ENCODE measurements at regions not wholly inside any gene's neighbourhood (a gene's known extent, or its start where the extent isn't known, plus 50 kb on each side); places are given as distances from the start of the nearest gene placed in this dataset.

DNA sequence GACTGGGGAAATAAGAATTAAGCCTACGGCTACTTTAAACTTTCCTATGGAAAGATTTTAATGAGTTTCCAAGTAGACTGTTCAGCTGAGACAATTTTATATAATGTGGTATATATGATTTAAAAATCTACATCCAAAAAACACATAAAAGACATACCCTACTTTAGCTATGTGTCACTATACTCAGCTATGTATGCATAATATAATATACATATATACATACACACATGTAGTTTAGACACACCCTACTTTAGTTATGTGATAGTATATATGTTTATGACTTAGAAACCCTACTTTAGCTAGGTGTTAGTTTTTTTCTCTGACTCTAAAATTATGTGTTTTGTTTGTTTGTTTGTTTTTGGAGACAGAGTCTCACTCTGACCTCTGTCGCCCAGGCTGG lies 100.5 kb upstream of the DAB2 start:
- H3K36me3 ChIP-seq (ENCODE audit: control insufficient read depth, insufficient read depth, low read length), result no peaks in the 10 kb centered on the region
- no peak overlapping the region for H3K27ac ChIP-seq
- no peaks in the 10 kb centered on the region for H3K9me3 ChIP-seq (ENCODE audit: control insufficient read depth, low read length)
- H3K4me2 ChIP-seq (ENCODE audit: low read length), result no peak overlapping the region
- TF ChIP-seq CTCF (IDR thresholded peaks at IDR 0.05), result no peak
- no peak overlapping the region for H2AFZ ChIP-seq
- H3K79me2 ChIP-seq, result no peaks in the 10 kb centered on the region
- H3K9ac ChIP-seq, result no peak overlapping the region
- no peak overlapping the region for H3K4me3 ChIP-seq (ENCODE audit: low read depth, low read length)
- H3K27me3 ChIP-seq (ENCODE audit: control insufficient read depth, insufficient read depth, low read length), result no peaks in the 10 kb centered on the region
- H3K4me1 ChIP-seq, result no peaks in the 10 kb centered on the region

DNA sequence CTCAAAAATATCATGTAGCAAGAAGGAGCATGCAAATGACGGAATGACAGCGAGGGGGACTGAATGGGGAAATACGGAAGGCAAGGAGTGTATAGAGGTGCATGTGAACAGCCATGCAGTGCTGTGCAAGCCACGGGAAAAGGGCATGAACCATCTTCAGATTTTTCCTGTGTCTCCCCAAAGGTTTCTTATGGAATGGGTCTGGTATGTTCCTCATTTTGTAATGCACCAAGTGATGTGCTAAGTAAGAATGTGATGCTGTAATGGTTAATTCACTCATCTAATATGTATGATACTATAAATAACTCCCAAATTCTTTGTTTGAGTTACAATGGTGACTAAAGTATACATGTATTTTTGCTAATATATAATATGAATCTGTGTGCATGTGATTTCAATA lies 99.0 kb upstream of the DAB2 start:
- Histone ChIP-seq H3K4me2 (ENCODE audit: low read length) (no peak overlapping the region), H3K9ac (no peak overlapping the region), H3K27me3 (ENCODE audit: control insufficient read depth, insufficient read depth, low read length) (no peaks in the 10 kb centered on the region), H3K79me2 (no peaks in the 10 kb centered on the region), H3K4me3 (ENCODE audit: low read depth, low read length) (no peak overlapping the region), H3K27ac (no peak overlapping the region), H3K4me1 (no peaks in the 10 kb centered on the region), H2AFZ (no peak overlapping the region), H3K36me3 (ENCODE audit: control insufficient read depth, insufficient read depth, low read length) (no peaks in the 10 kb centered on the region), H3K9me3 (ENCODE audit: control insufficient read depth, low read length) (no peaks in the 10 kb centered on the region)
- TF ChIP-seq CTCF (IDR thresholded peaks at IDR 0.05), result no peak

DNA sequence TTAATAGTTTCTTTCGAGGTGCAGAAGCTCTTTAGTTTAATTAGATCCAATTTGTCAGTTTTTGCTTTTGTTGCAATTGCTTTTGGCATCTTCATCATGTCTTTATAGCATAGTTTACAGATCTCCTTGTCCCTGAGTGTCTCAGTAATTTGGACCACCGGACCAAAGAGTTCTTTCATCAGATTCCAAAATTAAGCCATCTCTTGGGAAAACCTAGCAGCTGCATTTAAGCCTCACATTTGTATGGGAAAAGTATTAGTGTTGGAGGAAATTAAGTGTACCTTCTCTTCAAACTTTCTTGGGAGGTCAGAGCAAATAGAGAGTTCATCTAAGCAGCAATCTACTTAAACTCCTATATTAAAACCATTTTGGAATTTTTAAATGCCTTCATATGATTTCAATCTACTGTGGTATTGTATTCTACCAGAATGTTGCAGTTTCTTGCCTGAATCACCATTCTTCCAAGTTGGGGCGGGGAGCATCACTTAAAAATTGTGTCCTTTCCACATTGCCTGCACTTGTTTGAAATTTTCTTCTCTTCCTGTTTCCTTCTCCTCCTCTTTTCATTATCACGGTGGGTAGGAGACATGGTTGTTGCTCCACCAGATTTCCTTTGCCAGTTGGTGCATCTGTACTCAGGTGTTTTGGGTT lies 97.3 kb upstream of the DAB2 start:
- no peak overlapping the region for H3K4me3 ChIP-seq (ENCODE audit: low read depth, low read length)
- TF ChIP-seq CTCF (IDR thresholded peaks at IDR 0.05), result no peak
- H3K9ac ChIP-seq, result no peak overlapping the region
- H2AFZ ChIP-seq, result no peak overlapping the region
- no peak overlapping the region for H3K4me2 ChIP-seq (ENCODE audit: low read length)
- H3K27me3 ChIP-seq (ENCODE audit: control insufficient read depth, insufficient read depth, low read length), result no peaks in the 10 kb centered on the region
- H3K4me1 ChIP-seq, result no peaks in the 10 kb centered on the region
- H3K9me3 ChIP-seq (ENCODE audit: control insufficient read depth, low read length), result no peaks in the 10 kb centered on the region
- H3K27ac ChIP-seq, result no peak overlapping the region
- no peaks in the 10 kb centered on the region for H3K79me2 ChIP-seq
- no peaks in the 10 kb centered on the region for H3K36me3 ChIP-seq (ENCODE audit: control insufficient read depth, insufficient read depth, low read length)

DNA sequence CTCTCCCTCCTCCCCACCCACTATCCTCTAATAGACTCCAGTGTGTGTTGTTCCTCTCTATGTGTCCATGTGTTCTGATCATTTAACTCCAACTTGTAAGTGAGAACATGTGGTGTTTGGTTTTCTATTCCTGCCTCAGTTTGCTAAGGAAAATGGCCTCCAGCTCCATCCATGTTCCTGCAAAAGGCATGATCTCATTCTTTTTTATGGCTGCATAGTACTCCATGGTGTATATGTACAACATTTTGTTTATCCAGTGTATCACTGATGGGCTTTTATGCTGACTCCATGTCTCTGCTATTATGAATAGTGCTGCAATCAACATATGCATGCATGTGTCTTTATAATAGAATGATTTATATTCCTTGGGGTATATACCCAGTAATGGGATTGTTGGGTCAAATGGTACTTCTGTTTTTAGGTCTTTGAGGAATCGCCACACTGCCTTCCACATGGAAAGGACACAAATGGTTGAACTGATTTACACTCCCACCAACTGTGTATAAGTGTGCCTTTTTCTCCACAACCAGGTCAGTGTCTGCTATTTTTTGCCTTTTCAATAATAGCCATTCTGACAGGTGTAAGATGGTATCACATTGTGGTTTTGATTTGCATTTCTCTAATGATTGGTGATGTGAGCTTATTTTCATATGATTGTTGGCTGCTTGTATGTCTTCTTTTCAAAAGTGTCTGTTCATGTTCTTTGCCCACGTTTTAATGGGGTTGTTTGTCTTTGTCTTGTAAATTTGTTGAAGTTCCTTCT lies 96.5 kb upstream of the DAB2 start:
- no peak overlapping the region for H3K27ac ChIP-seq
- H3K4me2 ChIP-seq (ENCODE audit: low read length), result no peak overlapping the region
- no peak overlapping the region for H3K9ac ChIP-seq
- H3K9me3 ChIP-seq (ENCODE audit: control insufficient read depth, low read length), result no peaks in the 10 kb centered on the region
- H2AFZ ChIP-seq, result no peak overlapping the region
- TF ChIP-seq CTCF (IDR thresholded peaks at IDR 0.05), result no peak
- no peaks in the 10 kb centered on the region for H3K79me2 ChIP-seq
- H3K27me3 ChIP-seq (ENCODE audit: control insufficient read depth, insufficient read depth, low read length), result no peaks in the 10 kb centered on the region
- no peaks in the 10 kb centered on the region for H3K36me3 ChIP-seq (ENCODE audit: control insufficient read depth, insufficient read depth, low read length)
- no peak overlapping the region for H3K4me3 ChIP-seq (ENCODE audit: low read depth, low read length)
- H3K4me1 ChIP-seq, result no peaks in the 10 kb centered on the region

GRCh38 chr5:39520232-39520572 lies 95.4 kb upstream of the DAB2 start:
- H3K9me3 ChIP-seq (ENCODE audit: control insufficient read depth, low read length), result no peaks in the 10 kb centered on the region
- H3K9ac ChIP-seq, result no peak overlapping the region
- H3K36me3 ChIP-seq (ENCODE audit: control insufficient read depth, insufficient read depth, low read length), result no peaks in the 10 kb centered on the region
- no peak for TF ChIP-seq CTCF (IDR thresholded peaks at IDR 0.05)
- peak overlapping the region; percentile 31 for H3K27ac ChIP-seq
- peak overlapping the region; percentile 11 for H3K4me2 ChIP-seq (ENCODE audit: low read length)
- no peaks in the 10 kb centered on the region for H3K79me2 ChIP-seq
- no peak overlapping the region for H2AFZ ChIP-seq
- H3K4me1 ChIP-seq, result no peaks in the 10 kb centered on the region
- H3K4me3 ChIP-seq (ENCODE audit: low read depth, low read length), result no peak overlapping the region
- no peaks in the 10 kb centered on the region for H3K27me3 ChIP-seq (ENCODE audit: control insufficient read depth, insufficient read depth, low read length)
